Esophagus muscularis mucosa (tissue), 4 donors: ENCODE measurements at regions not wholly inside any gene's neighbourhood (a gene's known extent, or its start where the extent isn't known, plus 50 kb on each side); places are given as distances from the start of the nearest gene placed in this dataset.
A peak's percentile ranks its signal among the peaks of the same experiment; 100 is the strongest.
"Not testable (repeated sequence)": the region's sequence is repeated elsewhere in the genome, so short reads cannot be mapped to it uniquely, and the experiment has no call there.

Source experiments
- DNase-seq: peaks from one replicate; pipeline ENCODE4 v3.0.0-alpha.2; 2017; ENCODE audit errors: extremely low spot score
- H3K27ac ChIP-seq, 4 donors: fragments of 200-600 bp; sonication (generic); replicated peaks in 1 of 4; 1 replicate in 3 of 4; 2 replicates in 1 of 4; pipeline ENCODE4 v1.5.1; 2016 to 2019; ENCODE audit warnings: mild to moderate bottlenecking in 1 of 4
- H3K27me3 ChIP-seq, 4 donors: fragments of 200-600 bp; sonication (generic); one replicate each; pipeline versions ENCODE4 v1.5.1 to v1.6.0; 2016 to 2019
- H3K36me3 ChIP-seq, 4 donors: fragments of 200-600 bp; sonication (generic); one replicate each; pipeline ENCODE4 v1.5.1; 2016 to 2019
- H3K4me1 ChIP-seq, 4 donors: fragments of 200-600 bp; sonication (generic); one replicate each; pipeline ENCODE4 v1.5.1; 2016 to 2019
- H3K4me3 ChIP-seq, 4 donors: fragments of 200-600 bp; sonication (generic); 1 replicate in 2 of 4; 2 replicates in 2 of 4; pipeline ENCODE4 v1.5.1; 2016 to 2019; ENCODE audit warnings: mild to moderate bottlenecking in 4 of 4, moderate library complexity in 1 of 4
- H3K9me3 ChIP-seq, 4 donors: fragments of 200-600 bp; sonication (generic); 1 replicate in 3 of 4; 2 replicates in 1 of 4; pipeline ENCODE4 v1.5.1; 2016 to 2019
- CTCF ChIP-seq, 3 experiments: fragments of 200-600 bp in 2 of 3; fragments of 450-650 bp in 1 of 3; sonication (generic) in 2 of 3; IDR thresholded peaks; one replicate each; pipeline ENCODE4 v1.5.1; 2017 to 2019; ENCODE audit warnings: antibody characterized with exemption in 3 of 3, mild to moderate bottlenecking in 2 of 3, moderate library complexity in 1 of 3
- EP300 ChIP-seq: sonication (generic); formaldehyde crosslinking; IDR thresholded peaks from one replicate; pipeline ENCODE4 v1.6.1; 2017; ENCODE audit warnings: antibody characterized with exemption
- POLR2A ChIP-seq: fragments of 450-650 bp; IDR thresholded peaks from one replicate; pipeline ENCODE4 v1.6.1; 2017; ENCODE audit warnings: antibody characterized with exemption, moderate library complexity, mild to moderate bottlenecking, low read depth
- POLR2AphosphoS5 ChIP-seq, 2 donors: sonication (generic); formaldehyde crosslinking; IDR thresholded peaks; one replicate each; pipeline ENCODE4 v1.6.1; 2017; ENCODE audit warnings: antibody characterized with exemption in 2 of 2
- WGBS: methylation state at CpG from one replicate; pipeline ENCODE4 v1.1.5; 2018; 5-methylcytosine and 5-hydroxymethylcytosine counted together
- intact Hi-C: fragments of 100-400 bp; cut with DNase I; formaldehyde crosslinking; loops from one replicate; pipeline ENCODE4 v1.15.1; 2023

DNA sequence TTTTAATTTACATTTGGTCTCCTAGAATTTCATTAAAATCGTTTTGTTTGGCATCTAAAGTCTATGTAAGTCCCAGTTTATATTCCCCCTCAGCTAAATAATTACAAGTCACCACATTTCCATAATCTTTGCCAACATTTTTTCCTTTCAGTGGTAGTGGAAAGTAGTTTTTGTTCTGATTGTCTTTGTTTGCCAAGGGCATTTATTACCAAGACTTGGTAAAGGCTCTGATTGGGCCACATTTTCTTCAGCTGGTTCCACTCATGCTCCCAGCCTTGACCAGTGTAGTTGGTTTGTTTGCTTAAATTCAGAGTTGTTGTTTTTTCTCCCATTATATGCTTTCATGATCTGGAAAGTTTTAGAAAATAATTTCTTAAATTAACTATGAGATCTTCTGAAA is 153.4 kb upstream of the MME start:
- peak overlapping the region in 1 of 4 donors; percentile 15 for H3K27ac ChIP-seq
- intact Hi-C loops: no loop called here
- H3K4me3 ChIP-seq: no peak overlapping the region
- H3K4me1 ChIP-seq: peaks cover 0 to 18% (median 7%) of the 10 kb centered on the region in 4 donors
- no peak for DNase-seq
- WGBS: 16% methylated on average over 1 of the region's 1 CpG
- no peaks in the 10 kb centered on the region for H3K9me3 ChIP-seq
- no peak for TF ChIP-seq POLR2A
- TF ChIP-seq CTCF (IDR thresholded peaks at IDR 0.05): no peak
- no peaks in the 10 kb centered on the region for H3K27me3 ChIP-seq
- H3K36me3 ChIP-seq: no peaks in the 10 kb centered on the region

- Histone ChIP-seq H3K27ac (no peak overlapping the region), H3K9me3 (peaks cover 0 to 7% (median 2%) of the 10 kb centered on the region in 4 donors), H3K36me3 (no peaks in the 10 kb centered on the region), H3K4me1 (peaks cover 0 to 4% (median under 1%) of the 10 kb centered on the region in 4 donors), H3K27me3 (no peaks in the 10 kb centered on the region), H3K4me3 (no peak overlapping the region)
- no peak for DNase-seq
- intact Hi-C loops: no loop called here
- 100% methylated on average over 2 of the region's 2 CpGs for WGBS
- no peak for TF ChIP-seq POLR2AphosphoS5 (IDR thresholded peaks at IDR 0.05)
- no peak for TF ChIP-seq POLR2A
- TF ChIP-seq EP300: no peak
- no peak for TF ChIP-seq CTCF (IDR thresholded peaks at IDR 0.05)
These were observed 158.8 kb upstream of the MME start for GRCh38 chr3:154921351-154921750.

DNA sequence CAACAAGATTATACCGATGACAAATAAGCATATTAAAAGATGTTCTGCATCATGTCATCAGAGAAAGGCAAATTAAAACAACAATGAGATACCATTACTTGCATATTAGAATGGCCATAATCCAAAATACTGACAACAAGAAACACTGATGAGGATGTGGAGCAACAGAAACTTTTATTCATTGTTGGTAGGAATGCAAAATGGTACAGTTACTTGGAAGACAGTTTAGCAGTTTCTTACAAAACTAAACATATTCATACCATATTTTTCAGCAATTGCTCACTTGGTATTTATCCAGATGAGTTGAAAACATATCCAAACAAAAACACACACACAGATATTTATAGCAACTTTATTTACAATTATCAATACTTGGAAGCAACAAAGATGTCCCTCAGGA is 160.9 kb upstream of the MME start:
- no peak for DNase-seq

DNA sequence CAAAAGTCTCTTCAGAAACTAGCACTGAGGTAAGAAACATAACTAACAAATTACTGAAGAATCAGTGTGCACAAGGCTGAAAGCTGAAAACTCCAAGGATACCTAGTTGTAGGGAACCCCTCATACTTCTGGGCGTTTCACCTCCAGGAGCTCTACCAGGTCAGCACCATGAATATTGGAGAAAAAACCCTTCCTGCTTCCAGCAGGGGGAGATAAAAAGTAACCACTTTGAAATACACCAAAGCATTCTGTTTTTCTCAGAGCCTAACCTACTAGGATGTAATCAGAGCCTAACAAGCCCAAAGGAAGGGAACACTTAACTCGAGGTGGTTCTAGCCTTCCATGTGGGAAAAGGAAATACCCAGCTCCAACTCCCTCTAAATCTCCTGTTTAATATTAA is 175.8 kb upstream of the MME start:
- intact Hi-C loops: no loop called here
- Histone ChIP-seq H3K36me3 (no peaks in the 10 kb centered on the region), H3K9me3 (no peaks in the 10 kb centered on the region), H3K4me1 (no peaks in the 10 kb centered on the region), H3K27me3 (no peaks in the 10 kb centered on the region), H3K27ac (no peak overlapping the region), H3K4me3 (no peak overlapping the region)
- TF ChIP-seq POLR2AphosphoS5 (IDR thresholded peaks at IDR 0.05): no peak
- TF ChIP-seq CTCF (IDR thresholded peaks at IDR 0.05): peak in 1 of 3 experiments; percentile 19
- TF ChIP-seq EP300: no peak
- DNase-seq: no peak
- 45% methylated on average over 2 of the region's 2 CpGs for WGBS

More for the DNA sequence above, 160.9 kb upstream of the MME start:
- intact Hi-C loops: no loop called here
- TF ChIP-seq CTCF (IDR thresholded peaks at IDR 0.05) (no peak), POLR2A (no peak), EP300 (no peak), POLR2AphosphoS5 (IDR thresholded peaks at IDR 0.05) (no peak)
- H3K4me1 ChIP-seq: no peaks in the 10 kb centered on the region
- H3K4me3 ChIP-seq: no peak overlapping the region
- peaks cover 0 to 15% (median 4%) of the 10 kb centered on the region in 4 donors for H3K9me3 ChIP-seq
- WGBS: 59% methylated on average over 1 of the region's 1 CpG
- H3K27ac ChIP-seq: no peak overlapping the region
- H3K36me3 ChIP-seq: no peaks in the 10 kb centered on the region
- H3K27me3 ChIP-seq: no peaks in the 10 kb centered on the region

GRCh38 chr3:154902495-154902894 is 177.6 kb upstream of the MME start:
- intact Hi-C loops, H3K36me3 ChIP-seq, H3K4me3 ChIP-seq, H3K27ac ChIP-seq, H3K9me3 ChIP-seq, H3K27me3 ChIP-seq, H3K4me1 ChIP-seq, DNase-seq: not testable (repeated sequence)
